HL-60 (cell line): ENCODE measurements at regions not wholly inside any gene's neighbourhood (a gene's known extent, or its start where the extent isn't known, plus 50 kb on each side); places are given as distances from the start of the nearest gene placed in this dataset.

Source experiments
- DNase-seq, 2 experiments: peaks; one replicate each; pipeline ENCODE4 v3.0.0-alpha.2; 2010 to 2020; ENCODE audit warnings: low read depth in 1 of 2, low spot score in 1 of 2
- H3K27ac ChIP-seq: fragments of 250-450 bp; sonication (Bioruptor Pico); replicated peaks from 2 replicates; pipeline ENCODE4 v1.5.1; 2020; ENCODE audit warnings: mild to moderate bottlenecking, moderate library complexity
- H3K27me3 ChIP-seq: fragments of 250-450 bp; sonication (Bioruptor Pico); 2 replicates; pipeline ENCODE4 v1.5.1; 2021; ENCODE audit warnings: mild to moderate bottlenecking, moderate library complexity; ENCODE audit not compliant: insufficient read depth, poor library complexity, severe bottlenecking
- H3K4me3 ChIP-seq: replicated peaks from 2 replicates; pipeline ENCODE4 v1.5.1; 2011; ENCODE audit warnings: mild to moderate bottlenecking, control low read depth, low read length; ENCODE audit not compliant: insufficient read depth
- CTCF ChIP-seq: IDR thresholded peaks from one replicate; pipeline ENCODE4 v1.5.1; 2011; ENCODE audit warnings: low read length, control low read depth, inconsistent platforms; ENCODE audit not compliant: insufficient read depth
- GABPA ChIP-seq: IDR thresholded peaks from 2 replicates; pipeline ENCODE4 v1.6.1; 2012; ENCODE audit warnings: low read depth
- POLR2AphosphoS5 ChIP-seq: IDR thresholded peaks from 2 replicates; pipeline ENCODE4 v1.6.1; 2012; ENCODE audit warnings: low read depth
- REST ChIP-seq: IDR thresholded peaks from 2 replicates; pipeline ENCODE4 v1.6.1; 2012; ENCODE audit warnings: low read depth; ENCODE audit not compliant: insufficient replicate concordance
- SPI1 ChIP-seq: IDR thresholded peaks from 2 replicates; pipeline ENCODE4 v1.6.1; 2012; ENCODE audit warnings: low read depth, mild to moderate bottlenecking, borderline replicate concordance

GRCh38 chr11:127568891-127569290, 568.3 kb upstream of the KIRREL3 start:
- TF ChIP-seq REST (no peak), POLR2AphosphoS5 (no peak), SPI1 (no peak), CTCF (no peak), GABPA (no peak)
- Histone ChIP-seq H3K27ac (no peak overlapping the region), H3K4me3 (no peak overlapping the region), H3K27me3 (peaks cover 2% of the 10 kb centered on the region)
- no peak for DNase-seq

- no peak for DNase-seq
- TF ChIP-seq GABPA, result no peak
- no peak for TF ChIP-seq REST
- no peak for TF ChIP-seq CTCF
- TF ChIP-seq POLR2AphosphoS5, result no peak
- TF ChIP-seq SPI1, result no peak
- no peak overlapping the region for H3K27ac ChIP-seq
- no peak overlapping the region for H3K4me3 ChIP-seq
- H3K27me3 ChIP-seq, result peaks cover 2% of the 10 kb centered on the region
Observed at GRCh38 chr11:127567237-127567932, 566.8 kb upstream of the KIRREL3 start.

GRCh38 chr11:127564810-127565209, 564.2 kb upstream of the KIRREL3 start:
- Histone ChIP-seq H3K27me3 (peaks cover 2% of the 10 kb centered on the region), H3K27ac (no peak overlapping the region), H3K4me3 (no peak overlapping the region)
- DNase-seq, result no peak
- TF ChIP-seq POLR2AphosphoS5 (no peak), CTCF (no peak), SPI1 (no peak), GABPA (no peak), REST (no peak)
